ENCODE measurements at regions not wholly inside any gene's neighbourhood (a gene's known extent, or its start where the extent isn't known, plus 50 kb on each side); places are given as distances from the start of the nearest gene placed in this dataset.

DNA sequence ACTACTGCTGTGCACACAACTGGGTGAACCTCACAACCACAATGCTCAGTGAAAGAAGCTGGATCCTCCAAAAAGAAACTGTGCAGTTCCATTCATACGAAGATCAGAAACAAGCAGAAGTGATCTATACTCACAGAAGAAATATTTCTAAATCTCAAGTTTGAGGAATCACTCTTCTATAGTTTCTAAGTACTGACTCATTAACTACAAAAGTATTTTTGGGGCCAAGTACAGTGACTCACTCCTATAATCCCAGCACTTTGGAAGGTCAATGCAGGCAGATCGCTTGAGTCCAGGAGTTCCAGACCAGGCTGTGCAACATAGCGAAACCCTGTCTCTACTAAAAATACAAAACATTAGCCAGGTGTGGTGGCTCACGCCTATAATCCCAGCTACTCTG, 51.3 kb upstream of the RELL1 start:
- no peak for DNase-seq
